Progenitor cell of endocrine pancreas (in vitro differentiated cells): ENCODE measurements at regions not wholly inside any gene's neighbourhood (a gene's known extent, or its start where the extent isn't known, plus 50 kb on each side); places are given as distances from the start of the nearest gene placed in this dataset.

ENCODE experiments used
- DNase-seq: peaks from one replicate; pipeline ENCODE4 v3.0.0; 2021; ENCODE audit warnings: low spot score; ENCODE audit not compliant: unreplicated experiment
- H3K27ac Mint-ChIP-seq: 2 replicates; pipeline ENCODE4 v1.8.0; 2021; ENCODE audit warnings: mild to moderate bottlenecking, moderate library complexity, mixed read lengths
- H3K27me3 Mint-ChIP-seq: 2 replicates; pipeline ENCODE4 v1.8.0; 2021; ENCODE audit warnings: mixed read lengths
- H3K36me3 Mint-ChIP-seq: 2 replicates; pipeline ENCODE4 v1.8.0; 2022; ENCODE audit warnings: mixed read lengths; ENCODE audit not compliant: insufficient read depth
- H3K4me1 Mint-ChIP-seq: 2 replicates; pipeline ENCODE4 v1.8.0; 2021; ENCODE audit warnings: low read depth, mixed read lengths
- H3K4me3 Mint-ChIP-seq: 2 replicates; pipeline ENCODE4 v1.8.0; 2021; ENCODE audit warnings: low read depth, mild to moderate bottlenecking, moderate library complexity, mixed read lengths
- H3K9me3 Mint-ChIP-seq: 2 replicates; pipeline ENCODE4 v1.8.0; 2021; ENCODE audit warnings: low read depth, mixed read lengths
- CTCF ChIP-seq: fragments of 200-600 bp; sonication (generic); IDR thresholded peaks from one replicate; pipeline ENCODE4 v1.5.0; 2021; ENCODE audit warnings: antibody characterized with exemption, mild to moderate bottlenecking; ENCODE audit not compliant: unreplicated experiment

GRCh38 chr4:122309988-122310626 is 68.7 kb upstream of the ADAD1 start:
- Mint-ChIP-seq H3K27ac (no peak overlapping the region), H3K27me3 (no peaks in the 10 kb centered on the region), H3K4me3 (no peak overlapping the region), H3K4me1 (no peaks in the 10 kb centered on the region), H3K36me3 (peaks cover 12% of the 10 kb centered on the region), H3K9me3 (no peaks in the 10 kb centered on the region)
- DNase-seq = no peak
- peak; percentile 71 for TF ChIP-seq CTCF

GRCh38 chr4:122313006-122313646 is 65.7 kb upstream of the ADAD1 start:
- no peaks in the 10 kb centered on the region for H3K27me3 Mint-ChIP-seq
- no peaks in the 10 kb centered on the region for H3K9me3 Mint-ChIP-seq
- no peak overlapping the region for H3K4me3 Mint-ChIP-seq
- peaks cover 9% of the 10 kb centered on the region for H3K36me3 Mint-ChIP-seq
- TF ChIP-seq CTCF = no peak
- H3K27ac Mint-ChIP-seq = no peak overlapping the region
- DNase-seq = no peak
- no peaks in the 10 kb centered on the region for H3K4me1 Mint-ChIP-seq

- Mint-ChIP-seq H3K9me3 (no peaks in the 10 kb centered on the region), H3K4me1 (peaks cover 2% of the 10 kb centered on the region), H3K36me3 (peaks cover 11% of the 10 kb centered on the region), H3K4me3 (no peak overlapping the region), H3K27me3 (no peaks in the 10 kb centered on the region), H3K27ac (no peak overlapping the region)
- TF ChIP-seq CTCF = no peak
- DNase-seq = no peak
Measured at GRCh38 chr4:122326908-122327307, 51.9 kb upstream of the ADAD1 start.

GRCh38 chr4:122328893-122329292 is 49.9 kb upstream of the ADAD1 start:
- no peak for DNase-seq
- peaks cover 2% of the 10 kb centered on the region for H3K4me1 Mint-ChIP-seq
- no peak overlapping the region for H3K4me3 Mint-ChIP-seq
- no peak for TF ChIP-seq CTCF
- H3K27ac Mint-ChIP-seq = no peak overlapping the region
- H3K9me3 Mint-ChIP-seq = no peaks in the 10 kb centered on the region
- peaks cover 12% of the 10 kb centered on the region for H3K36me3 Mint-ChIP-seq
- H3K27me3 Mint-ChIP-seq = no peaks in the 10 kb centered on the region
